IMR-90 (cell line): ENCODE measurements at regions not wholly inside any gene's neighbourhood (a gene's known extent, or its start where the extent isn't known, plus 50 kb on each side); places are given as distances from the start of the nearest gene placed in this dataset.

Experiments
- ATAC-seq: fragments of 200-7000 bp; cut with Tn5 transposase; 2 replicates; pipeline ENCODE4 v1.9.1; 2020; ENCODE audit warnings: low read depth, mild to moderate bottlenecking, moderate library complexity
- BruUV-seq: library from RNA; stranded (reverse); fragments of 400-500 nt; replicated peaks from 2 replicates; lab custom pipeline; 2021; lab: Mats Ljungman, UMichigan
- CTCF ChIA-PET: fragments of 300-600 bp; formaldehyde crosslinking; extraction: SDS; loops from one replicate; lab custom pipeline; 2021; ENCODE audit warnings: antibody characterized with exemption; lab: Yijun Ruan, JAX
- POLR2A ChIA-PET: fragments of 300-600 bp; sonication (Branson Sonifier 250); formaldehyde crosslinking; loops from one replicate; lab custom pipeline; 2022; ENCODE audit warnings: antibody characterized with exemption; ENCODE audit not compliant: unreplicated experiment; lab: Charles Lee
- DNase-seq: peaks from one replicate; pipeline ENCODE4 v3.0.0; 2013
- H2AFZ ChIP-seq: replicated peaks from 2 replicates; pipeline ENCODE3; 2013; ENCODE audit warnings: low read length, mild to moderate bottlenecking; ENCODE audit not compliant: poor library complexity
- H2AK5ac ChIP-seq: 2 replicates; pipeline ENCODE4 v1.6.1; 2013; ENCODE audit warnings: low read depth, low read length, inconsistent platforms
- H2AK9ac ChIP-seq: replicated peaks from 2 replicates; pipeline ENCODE3; 2013; ENCODE audit warnings: mild to moderate bottlenecking, low read depth, low read length, moderate library complexity; ENCODE audit not compliant: poor library complexity
- H2BK120ac ChIP-seq: 2 replicates; pipeline ENCODE4 v1.6.1; 2013; ENCODE audit warnings: low read depth, low read length, inconsistent platforms
- H2BK15ac ChIP-seq: 3 replicates; pipeline ENCODE4 v1.6.1; 2013; ENCODE audit warnings: low read depth, low read length, inconsistent platforms
- H2BK20ac ChIP-seq: 2 replicates; pipeline ENCODE4 v1.6.1; 2013; ENCODE audit warnings: low read depth, mild to moderate bottlenecking, inconsistent platforms, low read length, moderate library complexity
- H2BK5ac ChIP-seq: 2 replicates; pipeline ENCODE4 v1.6.1; 2013; ENCODE audit warnings: mild to moderate bottlenecking, low read depth, low read length, inconsistent platforms; ENCODE audit not compliant: poor library complexity, severe bottlenecking
- H3K14ac ChIP-seq: replicated peaks from 2 replicates; pipeline ENCODE4 v1.6.1; 2013; ENCODE audit warnings: low read depth, low read length, inconsistent platforms
- H3K18ac ChIP-seq: 2 replicates; pipeline ENCODE4 v1.6.1; 2013; ENCODE audit warnings: low read depth, low read length, control low read depth
- H3K23ac ChIP-seq: 2 replicates; pipeline ENCODE4 v1.6.1; 2013; ENCODE audit warnings: low read depth, low read length, inconsistent platforms
- H3K27ac ChIP-seq: 2 replicates; pipeline ENCODE4 v1.5.1; 2013; ENCODE audit warnings: mild to moderate bottlenecking, control low read depth, low read length; ENCODE audit not compliant: insufficient read depth
- H3K27me3 ChIP-seq: 2 replicates; pipeline ENCODE4 v1.6.1; 2013; ENCODE audit warnings: low read length; ENCODE audit not compliant: control insufficient read depth, insufficient read depth
- H3K36me3 ChIP-seq: 2 replicates; pipeline ENCODE4 v1.6.1; 2013; ENCODE audit warnings: low read length, mixed read lengths; ENCODE audit not compliant: control insufficient read depth, insufficient read depth
- H3K4ac ChIP-seq: 2 replicates; pipeline ENCODE4 v1.6.1; 2013; ENCODE audit warnings: low read depth, low read length, inconsistent platforms
- H3K4me1 ChIP-seq: 2 replicates; pipeline ENCODE4 v1.6.1; 2013; ENCODE audit warnings: low read length, mixed read lengths; ENCODE audit not compliant: control insufficient read depth, insufficient read depth
- H3K4me2 ChIP-seq: 2 replicates; pipeline ENCODE4 v1.6.1; 2013; ENCODE audit warnings: low read depth, mild to moderate bottlenecking, control low read depth, low read length, moderate library complexity
- H3K4me3 ChIP-seq: 2 replicates; pipeline ENCODE4 v1.5.1; 2013; ENCODE audit warnings: low read depth, mild to moderate bottlenecking, control low read depth, low read length, moderate library complexity; ENCODE audit not compliant: insufficient read depth
- H3K56ac ChIP-seq: 2 replicates; pipeline ENCODE4 v1.6.1; 2013; ENCODE audit warnings: low read length, inconsistent platforms; ENCODE audit not compliant: insufficient read depth; ENCODE audit errors: extremely low read depth
- H3K79me1 ChIP-seq, 2 experiments: 2 replicates each; pipeline ENCODE4 v1.6.1; 2013; ENCODE audit warnings: low read length in 2 of 2, inconsistent platforms in 1 of 2, low read depth in 1 of 2
- H3K9ac ChIP-seq: 2 replicates; pipeline ENCODE4 v1.6.1; 2013; ENCODE audit warnings: low read depth, low read length, control low read depth
- H3K9me1 ChIP-seq: 2 replicates; pipeline ENCODE4 v1.6.1; 2013; ENCODE audit warnings: low read length, inconsistent platforms; ENCODE audit not compliant: insufficient read depth
- H3K9me3 ChIP-seq: 2 replicates; pipeline ENCODE4 v1.6.1; 2013; ENCODE audit warnings: low read length; ENCODE audit not compliant: control insufficient read depth, insufficient read depth
- H4K20me1 ChIP-seq: 2 replicates; pipeline ENCODE4 v1.6.1; 2013; ENCODE audit warnings: low read length, inconsistent platforms; ENCODE audit not compliant: insufficient read depth
- H4K5ac ChIP-seq: 2 replicates; pipeline ENCODE4 v1.6.1; 2013; ENCODE audit warnings: mild to moderate bottlenecking, low read depth, low read length, control low read depth
- H4K8ac ChIP-seq, 2 experiments: 2 replicates each; pipeline ENCODE4 v1.6.1; 2013; ENCODE audit warnings: low read depth in 2 of 2, low read length in 2 of 2, control low read depth in 1 of 2, inconsistent platforms in 1 of 2
- H4K91ac ChIP-seq: 2 replicates; pipeline ENCODE4 v1.6.1; 2013; ENCODE audit warnings: low read depth, low read length, inconsistent platforms; ENCODE audit not compliant: insufficient read depth
- CEBPB ChIP-seq: IDR thresholded peaks from 2 replicates; pipeline ENCODE4 v1.6.1; 2012; ENCODE audit warnings: low read depth, low read length, improper control_type of control experiment
- CHD1 ChIP-seq: IDR thresholded peaks from 2 replicates; pipeline ENCODE4 v1.6.1; 2012; ENCODE audit warnings: low read depth, low read length, improper control_type of control experiment
- FOS ChIP-seq: fragments of 150-350 bp; IDR thresholded peaks from 2 replicates; pipeline ENCODE4 v1.6.1; 2016; ENCODE audit warnings: low read depth, low read length
- MAFK ChIP-seq: IDR thresholded peaks from 2 replicates; pipeline ENCODE4 v1.6.1; 2012; ENCODE audit warnings: low read depth, low read length, improper control_type of control experiment
- MAZ ChIP-seq: IDR thresholded peaks from 2 replicates; pipeline ENCODE4 v1.6.1; 2012; ENCODE audit warnings: low read depth, mild to moderate bottlenecking, low read length, improper control_type of control experiment, moderate library complexity, borderline replicate concordance
- MXI1 ChIP-seq: IDR thresholded peaks from 2 replicates; pipeline ENCODE4 v1.6.1; 2012; ENCODE audit warnings: low read depth, mild to moderate bottlenecking, low read length, moderate library complexity, borderline replicate concordance
- NFE2L2 ChIP-seq: fragments of 150-350 bp; IDR thresholded peaks from 2 replicates; pipeline ENCODE4 v1.6.1; 2016; ENCODE audit warnings: low read depth, mild to moderate bottlenecking, low read length
- RCOR1 ChIP-seq: IDR thresholded peaks from 2 replicates; pipeline ENCODE4 v1.6.1; 2012; ENCODE audit warnings: mild to moderate bottlenecking, low read length, improper control_type of control experiment; ENCODE audit not compliant: insufficient replicate concordance
- RFX5 ChIP-seq: IDR thresholded peaks from 2 replicates; pipeline ENCODE4 v1.8.0; 2012; ENCODE audit warnings: low read depth, mild to moderate bottlenecking, low read length, moderate library complexity
- SMC3 ChIP-seq: fragments of 150-350 bp; IDR thresholded peaks from 2 replicates; pipeline ENCODE4 v1.6.1; 2016; ENCODE audit warnings: low read depth, mild to moderate bottlenecking, antibody characterized with exemption, low read length, moderate library complexity
- WGBS, 2 experiments: methylation state at CpG; one replicate each; pipeline versions ENCODE4 v1.1.5 to v1.1.7; 2013; ENCODE audit warnings: missing lambda C conversion rate in 2 of 2; ENCODE audit not compliant: insufficient read length in 1 of 2; ENCODE audit errors: extremely low coverage in 2 of 2; 5-methylcytosine and 5-hydroxymethylcytosine counted together
- dilution Hi-C: fragments of 300-500 bp; cut with HindIII; formaldehyde crosslinking; loops from one replicate; pipeline ENCODE4 v1.14.3; 2018; ENCODE audit warnings: low sequenced_read_pairs; ENCODE audit not compliant: unreplicated experiment
- in situ Hi-C: fragments of 300-500 bp; cut with MboI; formaldehyde crosslinking; loops from 3 replicates; pipeline ENCODE4 v1.14.3; 2019; ENCODE audit warnings: low sequenced_read_pairs, inconsistent platforms, mixed read lengths
- intact Hi-C: fragments of 100-400 bp; cut with micrococcal nuclease; formaldehyde crosslinking; loops from 2 replicates; pipeline ENCODE4 v1.10.0; 2022
- TF ChIP-seq, protein P1 (sequence below): fragments of 150-350 bp; IDR thresholded peaks from 2 replicates; pipeline ENCODE4 v1.6.1; 2017; ENCODE audit warnings: mild to moderate bottlenecking, antibody characterized with exemption, low read length, low read depth
- TF ChIP-seq, protein P2 (sequence below): conservative IDR thresholded peaks from 2 replicates; pipeline ENCODE4 v1.5.1; 2012; ENCODE audit warnings: mild to moderate bottlenecking, low read depth, low read length, improper control_type of control experiment
- TF ChIP-seq, protein P3 (sequence below): fragments of 150-350 bp; IDR thresholded peaks from 2 replicates; pipeline ENCODE4 v1.6.1; 2016; ENCODE audit warnings: low read depth, mild to moderate bottlenecking, low read length, moderate library complexity, borderline replicate concordance

DNA sequence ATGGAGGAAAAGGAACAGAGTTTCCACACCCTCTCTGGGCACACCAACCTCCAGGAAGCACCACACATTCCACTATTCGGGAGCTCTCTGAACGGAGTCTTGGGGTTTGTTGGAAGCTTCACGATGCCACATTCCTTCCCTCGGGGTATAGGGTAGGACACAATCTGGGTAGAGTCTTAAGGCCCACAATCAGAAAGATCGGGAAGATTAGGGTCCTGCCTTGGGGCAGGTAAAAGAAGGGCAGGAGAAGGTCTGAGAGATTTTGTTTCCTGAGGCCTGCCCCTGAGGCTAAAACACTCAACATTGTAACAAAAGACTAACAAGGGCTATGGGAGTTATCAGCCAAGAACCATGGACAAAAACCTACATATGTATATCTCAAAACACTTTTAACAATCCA is 89.2 kb upstream of the RAP2B start:
- dilution Hi-C loops (no loop called here), in situ Hi-C loops (no loop called here), intact Hi-C loops (no loop called here)
- Histone ChIP-seq H2BK120ac (no peak overlapping the region), H3K79me1 (no peaks in the 10 kb centered on the region), H3K4ac (no peak overlapping the region), H3K14ac (no peak overlapping the region), H4K91ac (no peak overlapping the region), H4K5ac (no peak overlapping the region), H3K27ac (no peak overlapping the region), H3K56ac (no peak overlapping the region), H3K9ac (no peak overlapping the region), H3K4me2 (no peak overlapping the region), H2AK5ac (no peak overlapping the region), H2AK9ac (no peak overlapping the region), H3K4me3 (no peak overlapping the region), H2BK5ac (no peak overlapping the region), H4K20me1 (no peaks in the 10 kb centered on the region), H3K4me1 (no peaks in the 10 kb centered on the region), H3K9me1 (no peaks in the 10 kb centered on the region), H4K8ac (no peak overlapping the region), H3K18ac (no peak overlapping the region), H3K36me3 (no peaks in the 10 kb centered on the region), H3K27me3 (no peaks in the 10 kb centered on the region), H3K9me3 (no peaks in the 10 kb centered on the region), H2AFZ (no peak overlapping the region), H2BK20ac (no peak overlapping the region), H2BK15ac (no peak overlapping the region), H3K23ac (no peak overlapping the region)
- TF ChIP-seq MXI1 (no peak), SMC3 (no peak), MAFK (no peak), RFX5 (no peak), FOS (no peak), RCOR1 (no peak), NFE2L2 (no peak), CHD1 (no peak), CEBPB (no peak), MAZ (no peak)
- TF ChIP-seq, protein P1, sequence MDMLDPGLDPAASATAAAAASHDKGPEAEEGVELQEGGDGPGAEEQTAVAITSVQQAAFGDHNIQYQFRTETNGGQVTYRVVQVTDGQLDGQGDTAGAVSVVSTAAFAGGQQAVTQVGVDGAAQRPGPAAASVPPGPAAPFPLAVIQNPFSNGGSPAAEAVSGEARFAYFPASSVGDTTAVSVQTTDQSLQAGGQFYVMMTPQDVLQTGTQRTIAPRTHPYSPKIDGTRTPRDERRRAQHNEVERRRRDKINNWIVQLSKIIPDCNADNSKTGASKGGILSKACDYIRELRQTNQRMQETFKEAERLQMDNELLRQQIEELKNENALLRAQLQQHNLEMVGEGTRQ: no peak
- TF ChIP-seq, protein P2, sequence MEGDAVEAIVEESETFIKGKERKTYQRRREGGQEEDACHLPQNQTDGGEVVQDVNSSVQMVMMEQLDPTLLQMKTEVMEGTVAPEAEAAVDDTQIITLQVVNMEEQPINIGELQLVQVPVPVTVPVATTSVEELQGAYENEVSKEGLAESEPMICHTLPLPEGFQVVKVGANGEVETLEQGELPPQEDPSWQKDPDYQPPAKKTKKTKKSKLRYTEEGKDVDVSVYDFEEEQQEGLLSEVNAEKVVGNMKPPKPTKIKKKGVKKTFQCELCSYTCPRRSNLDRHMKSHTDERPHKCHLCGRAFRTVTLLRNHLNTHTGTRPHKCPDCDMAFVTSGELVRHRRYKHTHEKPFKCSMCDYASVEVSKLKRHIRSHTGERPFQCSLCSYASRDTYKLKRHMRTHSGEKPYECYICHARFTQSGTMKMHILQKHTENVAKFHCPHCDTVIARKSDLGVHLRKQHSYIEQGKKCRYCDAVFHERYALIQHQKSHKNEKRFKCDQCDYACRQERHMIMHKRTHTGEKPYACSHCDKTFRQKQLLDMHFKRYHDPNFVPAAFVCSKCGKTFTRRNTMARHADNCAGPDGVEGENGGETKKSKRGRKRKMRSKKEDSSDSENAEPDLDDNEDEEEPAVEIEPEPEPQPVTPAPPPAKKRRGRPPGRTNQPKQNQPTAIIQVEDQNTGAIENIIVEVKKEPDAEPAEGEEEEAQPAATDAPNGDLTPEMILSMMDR: no peak
- TF ChIP-seq, protein P3, sequence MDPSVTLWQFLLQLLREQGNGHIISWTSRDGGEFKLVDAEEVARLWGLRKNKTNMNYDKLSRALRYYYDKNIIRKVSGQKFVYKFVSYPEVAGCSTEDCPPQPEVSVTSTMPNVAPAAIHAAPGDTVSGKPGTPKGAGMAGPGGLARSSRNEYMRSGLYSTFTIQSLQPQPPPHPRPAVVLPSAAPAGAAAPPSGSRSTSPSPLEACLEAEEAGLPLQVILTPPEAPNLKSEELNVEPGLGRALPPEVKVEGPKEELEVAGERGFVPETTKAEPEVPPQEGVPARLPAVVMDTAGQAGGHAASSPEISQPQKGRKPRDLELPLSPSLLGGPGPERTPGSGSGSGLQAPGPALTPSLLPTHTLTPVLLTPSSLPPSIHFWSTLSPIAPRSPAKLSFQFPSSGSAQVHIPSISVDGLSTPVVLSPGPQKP: no peak
- BruUV-seq: no TSS peak
- no peak for ATAC-seq
- ChIA-PET CTCF (no interaction called here), POLR2A (no interaction called here)
- DNase-seq: no peak
- no CpG with 5 or more reads among the region's 5 CpGs for WGBS, 2 experiments
